Transverse colon (tissue), 4 donors: ENCODE measurements at regions not wholly inside any gene's neighbourhood (a gene's known extent, or its start where the extent isn't known, plus 50 kb on each side); places are given as distances from the start of the nearest gene placed in this dataset.

ENCODE experiments used
- POLR2AphosphoS5 ChIP-seq, 3 donors: sonication (generic); formaldehyde crosslinking; IDR thresholded peaks; one replicate each; pipeline ENCODE4 v1.6.1; 2016; ENCODE audit warnings: antibody characterized with exemption in 3 of 3
- TF ChIP-seq, protein P1 (sequence below), 5 experiments: fragments of 200-600 bp in 3 of 5; fragments of 450-650 bp in 2 of 5; sonication (generic) in 3 of 5; IDR thresholded peaks; 1 replicate in 2 of 5; 2 replicates in 3 of 5; pipeline ENCODE4 v1.5.1; 2016 to 2017; ENCODE audit warnings: antibody characterized with exemption in 5 of 5, inconsistent platforms in 3 of 5, mild to moderate bottlenecking in 2 of 5, moderate library complexity in 1 of 5

DNA sequence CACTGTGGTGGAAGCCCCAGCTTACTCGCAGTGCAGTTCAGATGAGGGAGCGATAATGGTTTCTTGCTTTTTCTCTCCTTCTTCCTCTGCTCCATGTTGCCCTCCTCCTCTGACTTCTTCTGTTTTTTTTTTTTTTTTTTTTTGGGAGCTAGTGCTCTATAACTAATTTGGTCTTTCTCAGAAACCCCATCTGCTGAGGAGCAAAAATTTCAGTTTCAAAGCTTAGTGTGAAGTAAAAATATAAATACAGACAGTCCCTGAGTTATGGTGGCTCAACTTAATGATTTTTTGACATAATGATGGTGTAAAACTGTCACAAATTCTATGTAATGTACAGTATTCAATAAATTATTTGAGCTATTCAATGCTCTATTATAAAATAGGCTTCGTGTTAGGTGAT, 120.7 kb downstream of the TBX19 start:
- TF ChIP-seq, protein P1, sequence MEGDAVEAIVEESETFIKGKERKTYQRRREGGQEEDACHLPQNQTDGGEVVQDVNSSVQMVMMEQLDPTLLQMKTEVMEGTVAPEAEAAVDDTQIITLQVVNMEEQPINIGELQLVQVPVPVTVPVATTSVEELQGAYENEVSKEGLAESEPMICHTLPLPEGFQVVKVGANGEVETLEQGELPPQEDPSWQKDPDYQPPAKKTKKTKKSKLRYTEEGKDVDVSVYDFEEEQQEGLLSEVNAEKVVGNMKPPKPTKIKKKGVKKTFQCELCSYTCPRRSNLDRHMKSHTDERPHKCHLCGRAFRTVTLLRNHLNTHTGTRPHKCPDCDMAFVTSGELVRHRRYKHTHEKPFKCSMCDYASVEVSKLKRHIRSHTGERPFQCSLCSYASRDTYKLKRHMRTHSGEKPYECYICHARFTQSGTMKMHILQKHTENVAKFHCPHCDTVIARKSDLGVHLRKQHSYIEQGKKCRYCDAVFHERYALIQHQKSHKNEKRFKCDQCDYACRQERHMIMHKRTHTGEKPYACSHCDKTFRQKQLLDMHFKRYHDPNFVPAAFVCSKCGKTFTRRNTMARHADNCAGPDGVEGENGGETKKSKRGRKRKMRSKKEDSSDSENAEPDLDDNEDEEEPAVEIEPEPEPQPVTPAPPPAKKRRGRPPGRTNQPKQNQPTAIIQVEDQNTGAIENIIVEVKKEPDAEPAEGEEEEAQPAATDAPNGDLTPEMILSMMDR (IDR thresholded peaks at IDR 0.05), result no peak
- no peak for TF ChIP-seq POLR2AphosphoS5 (IDR thresholded peaks at IDR 0.05)
